Vagina (tissue), 2 donors: ENCODE measurements at regions not wholly inside any gene's neighbourhood (a gene's known extent, or its start where the extent isn't known, plus 50 kb on each side); places are given as distances from the start of the nearest gene placed in this dataset.

ENCODE experiments used
- DNase-seq, 2 donors: peaks; one replicate each; pipeline ENCODE4 v3.0.0-alpha.2; 2017; ENCODE audit errors: extremely low spot score in 2 of 2
- H3K27ac ChIP-seq: fragments of 200-600 bp; sonication (generic); one replicate; pipeline ENCODE4 v1.5.1; 2019
- H3K27me3 ChIP-seq: fragments of 200-600 bp; sonication (generic); one replicate; pipeline ENCODE4 v1.5.1; 2019
- H3K36me3 ChIP-seq, 2 donors: fragments of 200-600 bp; sonication (generic); one replicate each; pipeline ENCODE4 v1.5.1; 2017 to 2019
- H3K4me1 ChIP-seq: fragments of 200-600 bp; sonication (generic); one replicate; pipeline ENCODE4 v1.5.1; 2019
- H3K4me3 ChIP-seq, 2 donors: fragments of 200-600 bp; sonication (generic); 1 replicate in 1 of 2; 2 replicates in 1 of 2; pipeline ENCODE4 v1.5.1; 2016 to 2019
- H3K9me3 ChIP-seq: fragments of 200-600 bp; sonication (generic); one replicate; pipeline ENCODE4 v1.5.1; 2019
- POLR2A ChIP-seq, 2 donors: fragments of 450-650 bp; IDR thresholded peaks; one replicate each; pipeline ENCODE4 v1.6.1; 2017; ENCODE audit warnings: antibody characterized with exemption in 2 of 2, mild to moderate bottlenecking in 2 of 2, moderate library complexity in 2 of 2
- POLR2AphosphoS5 ChIP-seq, 2 donors: sonication (generic); formaldehyde crosslinking; IDR thresholded peaks; one replicate each; pipeline ENCODE4 v1.9.0; 2017; ENCODE audit warnings: antibody characterized with exemption in 2 of 2, mild to moderate bottlenecking in 2 of 2, low read depth in 1 of 2; ENCODE audit not compliant: insufficient read depth in 1 of 2
- intact Hi-C: fragments of 100-400 bp; cut with DNase I; formaldehyde crosslinking; loops from one replicate; pipeline ENCODE4 v1.15.1; 2023
- TF ChIP-seq, protein P1 (sequence below), 3 experiments: fragments of 450-650 bp in 2 of 3; fragments of 200-600 bp in 1 of 3; sonication (generic) in 1 of 3; IDR thresholded peaks; one replicate each; pipeline ENCODE4 v1.5.1; 2017 to 2019; ENCODE audit warnings: antibody characterized with exemption in 3 of 3, mild to moderate bottlenecking in 2 of 3, moderate library complexity in 2 of 3

DNA sequence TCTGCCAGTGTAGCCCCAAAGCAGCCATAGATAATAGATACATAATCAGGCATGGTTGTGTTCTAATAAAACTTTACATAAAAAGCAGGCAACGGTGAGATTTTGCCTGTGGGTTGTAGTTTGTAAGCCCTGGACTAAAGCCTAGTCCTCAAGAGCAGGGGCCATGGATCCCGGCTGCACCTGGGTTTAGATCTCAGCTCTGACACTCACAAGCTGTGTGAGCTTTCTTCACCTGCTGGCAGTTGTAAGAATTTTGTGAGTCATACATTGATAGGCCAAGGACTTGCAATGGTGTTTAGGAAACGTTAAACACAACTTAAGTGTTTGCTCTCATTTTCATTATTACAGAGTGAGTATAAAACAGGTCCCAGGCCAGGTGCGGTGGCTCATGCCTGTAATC is 395.8 kb upstream of the TBX3 start:
- H3K9me3 ChIP-seq: no peaks in the 10 kb centered on the region
- H3K4me3 ChIP-seq: no peak overlapping the region
- TF ChIP-seq POLR2AphosphoS5 (IDR thresholded peaks at IDR 0.05; ENCODE audit: insufficient read depth in 1 of 2, low read depth in 1 of 2) (no peak), POLR2A (IDR thresholded peaks at IDR 0.05) (no peak)
- TF ChIP-seq, protein P1, sequence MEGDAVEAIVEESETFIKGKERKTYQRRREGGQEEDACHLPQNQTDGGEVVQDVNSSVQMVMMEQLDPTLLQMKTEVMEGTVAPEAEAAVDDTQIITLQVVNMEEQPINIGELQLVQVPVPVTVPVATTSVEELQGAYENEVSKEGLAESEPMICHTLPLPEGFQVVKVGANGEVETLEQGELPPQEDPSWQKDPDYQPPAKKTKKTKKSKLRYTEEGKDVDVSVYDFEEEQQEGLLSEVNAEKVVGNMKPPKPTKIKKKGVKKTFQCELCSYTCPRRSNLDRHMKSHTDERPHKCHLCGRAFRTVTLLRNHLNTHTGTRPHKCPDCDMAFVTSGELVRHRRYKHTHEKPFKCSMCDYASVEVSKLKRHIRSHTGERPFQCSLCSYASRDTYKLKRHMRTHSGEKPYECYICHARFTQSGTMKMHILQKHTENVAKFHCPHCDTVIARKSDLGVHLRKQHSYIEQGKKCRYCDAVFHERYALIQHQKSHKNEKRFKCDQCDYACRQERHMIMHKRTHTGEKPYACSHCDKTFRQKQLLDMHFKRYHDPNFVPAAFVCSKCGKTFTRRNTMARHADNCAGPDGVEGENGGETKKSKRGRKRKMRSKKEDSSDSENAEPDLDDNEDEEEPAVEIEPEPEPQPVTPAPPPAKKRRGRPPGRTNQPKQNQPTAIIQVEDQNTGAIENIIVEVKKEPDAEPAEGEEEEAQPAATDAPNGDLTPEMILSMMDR (IDR thresholded peaks at IDR 0.05): no peak
- no peak for DNase-seq
- intact Hi-C loops: no loop called here
- no peaks in the 10 kb centered on the region for H3K36me3 ChIP-seq
- no peaks in the 10 kb centered on the region for H3K27me3 ChIP-seq
- no peaks in the 10 kb centered on the region for H3K4me1 ChIP-seq
- no peak overlapping the region for H3K27ac ChIP-seq

DNA sequence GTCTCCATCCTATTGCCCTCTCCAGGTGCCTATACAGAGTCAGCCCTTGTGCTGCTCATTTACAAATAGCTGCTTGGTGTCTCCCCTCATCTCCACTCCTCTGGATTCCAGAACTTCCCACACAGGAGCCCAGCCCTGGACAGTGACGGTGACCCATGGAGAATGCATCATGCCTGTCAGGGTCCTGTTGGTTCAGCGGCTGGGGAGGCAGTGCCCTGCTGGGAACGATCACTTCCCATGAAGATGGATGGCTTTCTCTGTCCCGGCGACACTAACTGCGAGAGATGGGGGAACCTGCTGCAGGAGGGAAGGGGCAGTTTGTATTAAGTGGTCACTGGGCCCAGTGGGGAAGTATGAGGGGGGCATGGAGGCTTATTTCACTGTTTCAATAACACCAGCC is 395.0 kb upstream of the TBX3 start:
- DNase-seq: no peak
- Histone ChIP-seq H3K27me3 (no peaks in the 10 kb centered on the region), H3K27ac (no peak overlapping the region), H3K9me3 (no peaks in the 10 kb centered on the region), H3K4me1 (no peaks in the 10 kb centered on the region), H3K4me3 (no peak overlapping the region), H3K36me3 (no peaks in the 10 kb centered on the region)
- intact Hi-C loops: no loop called here
- TF ChIP-seq POLR2AphosphoS5 (IDR thresholded peaks at IDR 0.05; ENCODE audit: insufficient read depth in 1 of 2, low read depth in 1 of 2) (no peak), POLR2A (IDR thresholded peaks at IDR 0.05) (no peak)
- TF ChIP-seq, protein P1 (IDR thresholded peaks at IDR 0.05): no peak

DNA sequence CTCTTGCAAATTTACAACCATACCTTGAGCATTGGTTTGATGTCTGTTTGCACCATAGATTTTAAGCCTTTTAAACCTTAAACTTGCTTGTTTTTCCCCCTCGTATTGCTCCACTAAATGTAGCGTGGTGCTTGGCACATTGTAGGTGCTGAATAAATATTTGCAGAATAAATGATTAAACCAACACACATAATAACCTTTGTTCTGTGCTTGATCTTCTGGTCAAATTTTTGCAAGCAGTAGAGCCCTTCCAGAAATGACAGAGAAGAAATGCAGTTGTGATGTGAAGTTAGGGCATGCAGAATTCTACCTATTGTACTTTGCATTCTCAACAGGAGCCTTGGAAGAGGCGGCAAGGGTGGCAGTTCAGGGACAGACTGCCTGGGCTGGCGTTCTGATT is 394.4 kb upstream of the TBX3 start:
- H3K9me3 ChIP-seq: no peaks in the 10 kb centered on the region

DNA sequence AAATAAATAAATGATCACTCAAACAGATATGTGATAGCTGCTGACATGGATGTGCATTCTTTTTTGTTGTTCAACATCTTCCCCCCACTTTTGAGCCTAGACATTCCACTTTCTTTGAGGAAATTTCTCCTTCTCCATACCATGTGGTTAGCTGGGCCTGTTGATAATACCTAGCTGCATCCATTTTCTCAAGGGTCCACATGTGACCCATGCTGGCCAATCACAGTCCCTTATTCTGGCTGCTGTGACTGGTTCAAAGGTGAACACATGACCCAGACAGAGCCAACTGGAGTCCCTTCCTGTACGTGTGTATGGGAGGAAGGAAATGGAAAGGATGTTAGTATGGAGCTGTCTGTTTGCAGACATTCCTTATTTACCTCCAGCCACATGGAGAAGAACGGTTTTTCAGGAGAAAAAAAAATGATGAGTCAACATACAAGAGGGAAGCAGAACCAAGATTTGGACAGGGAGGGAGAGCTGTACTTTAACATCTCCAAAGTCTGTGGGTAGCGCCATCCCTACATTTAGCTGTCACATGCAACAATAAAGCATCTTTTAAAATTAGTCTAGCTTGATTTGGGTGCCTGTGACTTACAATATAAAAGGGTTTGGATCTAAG is 391.7 kb upstream of the TBX3 start:
- no peaks in the 10 kb centered on the region for H3K4me1 ChIP-seq
- DNase-seq: no peak
- no peak for TF ChIP-seq POLR2A (IDR thresholded peaks at IDR 0.05)
- no peak for TF ChIP-seq POLR2AphosphoS5 (IDR thresholded peaks at IDR 0.05; ENCODE audit: insufficient read depth in 1 of 2, low read depth in 1 of 2)
- TF ChIP-seq, protein P1 (IDR thresholded peaks at IDR 0.05): no peak
- no peaks in the 10 kb centered on the region for H3K27me3 ChIP-seq
- H3K9me3 ChIP-seq: no peaks in the 10 kb centered on the region
- no peaks in the 10 kb centered on the region for H3K36me3 ChIP-seq
- H3K4me3 ChIP-seq: no peak overlapping the region
- no peak overlapping the region for H3K27ac ChIP-seq
- intact Hi-C loops: no loop called here

More for the DNA sequence above, 394.4 kb upstream of the TBX3 start:
- intact Hi-C loops: no loop called here
- Histone ChIP-seq H3K36me3 (no peaks in the 10 kb centered on the region), H3K4me3 (no peak overlapping the region), H3K4me1 (no peaks in the 10 kb centered on the region), H3K27ac (no peak overlapping the region), H3K27me3 (no peaks in the 10 kb centered on the region)
- DNase-seq: no peak
- TF ChIP-seq, protein P1 (IDR thresholded peaks at IDR 0.05): no peak
- no peak for TF ChIP-seq POLR2A (IDR thresholded peaks at IDR 0.05)
- TF ChIP-seq POLR2AphosphoS5 (IDR thresholded peaks at IDR 0.05; ENCODE audit: insufficient read depth in 1 of 2, low read depth in 1 of 2): no peak

DNA sequence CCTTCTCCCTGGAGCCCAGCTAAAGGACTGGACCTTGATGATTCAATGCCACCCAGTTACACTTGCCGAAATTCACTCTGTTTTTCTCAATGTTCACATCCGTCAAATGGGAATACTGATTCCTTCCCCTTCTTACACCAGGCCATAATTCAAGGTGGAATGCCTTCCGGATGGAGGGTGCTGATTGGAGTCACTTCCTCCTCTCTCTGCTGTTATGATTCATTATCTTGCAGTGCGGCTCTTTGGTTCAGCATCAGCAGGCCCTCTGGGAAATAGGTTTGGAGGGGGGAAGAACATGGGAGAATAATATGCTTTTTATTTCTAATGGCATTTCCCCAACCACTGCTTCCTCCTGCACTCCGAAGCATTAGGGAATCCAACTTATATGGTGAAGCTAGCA is 390.6 kb upstream of the TBX3 start:
- intact Hi-C loops: no loop called here
- TF ChIP-seq POLR2AphosphoS5 (IDR thresholded peaks at IDR 0.05; ENCODE audit: insufficient read depth in 1 of 2, low read depth in 1 of 2) (no peak), POLR2A (IDR thresholded peaks at IDR 0.05) (no peak)
- TF ChIP-seq, protein P1 (IDR thresholded peaks at IDR 0.05): no peak
- Histone ChIP-seq H3K4me3 (no peak overlapping the region), H3K27me3 (no peaks in the 10 kb centered on the region), H3K9me3 (no peaks in the 10 kb centered on the region), H3K4me1 (no peaks in the 10 kb centered on the region), H3K36me3 (no peaks in the 10 kb centered on the region), H3K27ac (no peak overlapping the region)
- no peak for DNase-seq
